ENCODE measurements at regions not wholly inside any gene's neighbourhood (a gene's known extent, or its start where the extent isn't known, plus 50 kb on each side); places are given as distances from the start of the nearest gene placed in this dataset.
"Not testable (repeated sequence)": the region's sequence is repeated elsewhere in the genome, so short reads cannot be mapped to it uniquely, and the experiment has no call there.

DNA sequence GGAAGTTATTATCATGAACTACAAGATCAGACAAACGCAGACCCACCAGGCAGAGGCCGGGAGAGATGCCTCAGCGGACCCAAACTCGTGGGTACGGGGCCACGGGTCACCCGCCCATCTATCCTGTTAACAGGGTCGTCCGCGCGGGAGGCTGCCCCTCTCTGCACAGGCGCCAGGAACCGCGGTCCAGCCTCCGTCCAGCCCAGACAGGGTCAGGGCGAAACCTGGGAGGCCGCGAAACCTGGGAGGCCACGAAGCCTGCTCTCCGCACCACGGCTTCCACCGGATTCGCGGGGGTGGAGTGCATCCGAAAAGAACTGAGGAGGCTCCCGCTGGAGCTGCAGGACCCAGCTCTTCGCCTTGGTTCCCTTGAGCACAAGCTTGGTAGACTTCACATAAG, 1760.7 kb upstream of the DEFB115 start:
- TF ChIP-seq, protein P1, sequence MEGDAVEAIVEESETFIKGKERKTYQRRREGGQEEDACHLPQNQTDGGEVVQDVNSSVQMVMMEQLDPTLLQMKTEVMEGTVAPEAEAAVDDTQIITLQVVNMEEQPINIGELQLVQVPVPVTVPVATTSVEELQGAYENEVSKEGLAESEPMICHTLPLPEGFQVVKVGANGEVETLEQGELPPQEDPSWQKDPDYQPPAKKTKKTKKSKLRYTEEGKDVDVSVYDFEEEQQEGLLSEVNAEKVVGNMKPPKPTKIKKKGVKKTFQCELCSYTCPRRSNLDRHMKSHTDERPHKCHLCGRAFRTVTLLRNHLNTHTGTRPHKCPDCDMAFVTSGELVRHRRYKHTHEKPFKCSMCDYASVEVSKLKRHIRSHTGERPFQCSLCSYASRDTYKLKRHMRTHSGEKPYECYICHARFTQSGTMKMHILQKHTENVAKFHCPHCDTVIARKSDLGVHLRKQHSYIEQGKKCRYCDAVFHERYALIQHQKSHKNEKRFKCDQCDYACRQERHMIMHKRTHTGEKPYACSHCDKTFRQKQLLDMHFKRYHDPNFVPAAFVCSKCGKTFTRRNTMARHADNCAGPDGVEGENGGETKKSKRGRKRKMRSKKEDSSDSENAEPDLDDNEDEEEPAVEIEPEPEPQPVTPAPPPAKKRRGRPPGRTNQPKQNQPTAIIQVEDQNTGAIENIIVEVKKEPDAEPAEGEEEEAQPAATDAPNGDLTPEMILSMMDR (IDR thresholded peaks at IDR 0.05) = not testable (repeated sequence)
- not testable (repeated sequence) for TF ChIP-seq ZFX (IDR thresholded peaks at IDR 0.05; ENCODE audit: borderline replicate concordance)
